IMR-90 (cell line): ENCODE measurements at regions not wholly inside any gene's neighbourhood (a gene's known extent, or its start where the extent isn't known, plus 50 kb on each side); places are given as distances from the start of the nearest gene placed in this dataset.

ENCODE experiments used
- ATAC-seq: fragments of 200-7000 bp; cut with Tn5 transposase; 2 replicates; pipeline ENCODE4 v1.9.1; 2020; ENCODE audit warnings: low read depth, mild to moderate bottlenecking, moderate library complexity
- BruUV-seq: library from RNA; stranded (reverse); fragments of 400-500 nt; replicated peaks from 2 replicates; lab custom pipeline; 2021; lab: Mats Ljungman, UMichigan
- CTCF ChIA-PET: fragments of 300-600 bp; formaldehyde crosslinking; extraction: SDS; loops from one replicate; lab custom pipeline; 2021; ENCODE audit warnings: antibody characterized with exemption; lab: Yijun Ruan, JAX
- POLR2A ChIA-PET: fragments of 300-600 bp; sonication (Branson Sonifier 250); formaldehyde crosslinking; loops from one replicate; lab custom pipeline; 2022; ENCODE audit warnings: antibody characterized with exemption; ENCODE audit not compliant: unreplicated experiment; lab: Charles Lee
- DNase-seq: peaks from one replicate; pipeline ENCODE4 v3.0.0; 2013
- H2AFZ ChIP-seq: replicated peaks from 2 replicates; pipeline ENCODE3; 2013; ENCODE audit warnings: low read length, mild to moderate bottlenecking; ENCODE audit not compliant: poor library complexity
- H2AK5ac ChIP-seq: 2 replicates; pipeline ENCODE4 v1.6.1; 2013; ENCODE audit warnings: low read depth, low read length, inconsistent platforms
- H2AK9ac ChIP-seq: replicated peaks from 2 replicates; pipeline ENCODE3; 2013; ENCODE audit warnings: mild to moderate bottlenecking, low read depth, low read length, moderate library complexity; ENCODE audit not compliant: poor library complexity
- H2BK120ac ChIP-seq: 2 replicates; pipeline ENCODE4 v1.6.1; 2013; ENCODE audit warnings: low read depth, low read length, inconsistent platforms
- H2BK15ac ChIP-seq: 3 replicates; pipeline ENCODE4 v1.6.1; 2013; ENCODE audit warnings: low read depth, low read length, inconsistent platforms
- H2BK20ac ChIP-seq: 2 replicates; pipeline ENCODE4 v1.6.1; 2013; ENCODE audit warnings: low read depth, mild to moderate bottlenecking, inconsistent platforms, low read length, moderate library complexity
- H2BK5ac ChIP-seq: 2 replicates; pipeline ENCODE4 v1.6.1; 2013; ENCODE audit warnings: mild to moderate bottlenecking, low read depth, low read length, inconsistent platforms; ENCODE audit not compliant: poor library complexity, severe bottlenecking
- H3K14ac ChIP-seq: replicated peaks from 2 replicates; pipeline ENCODE4 v1.6.1; 2013; ENCODE audit warnings: low read depth, low read length, inconsistent platforms
- H3K18ac ChIP-seq: 2 replicates; pipeline ENCODE4 v1.6.1; 2013; ENCODE audit warnings: low read depth, low read length, control low read depth
- H3K23ac ChIP-seq: 2 replicates; pipeline ENCODE4 v1.6.1; 2013; ENCODE audit warnings: low read depth, low read length, inconsistent platforms
- H3K27ac ChIP-seq: 2 replicates; pipeline ENCODE4 v1.5.1; 2013; ENCODE audit warnings: mild to moderate bottlenecking, control low read depth, low read length; ENCODE audit not compliant: insufficient read depth
- H3K27me3 ChIP-seq: 2 replicates; pipeline ENCODE4 v1.6.1; 2013; ENCODE audit warnings: low read length; ENCODE audit not compliant: control insufficient read depth, insufficient read depth
- H3K36me3 ChIP-seq: 2 replicates; pipeline ENCODE4 v1.6.1; 2013; ENCODE audit warnings: low read length, mixed read lengths; ENCODE audit not compliant: control insufficient read depth, insufficient read depth
- H3K4ac ChIP-seq: 2 replicates; pipeline ENCODE4 v1.6.1; 2013; ENCODE audit warnings: low read depth, low read length, inconsistent platforms
- H3K4me1 ChIP-seq: 2 replicates; pipeline ENCODE4 v1.6.1; 2013; ENCODE audit warnings: low read length, mixed read lengths; ENCODE audit not compliant: control insufficient read depth, insufficient read depth
- H3K4me2 ChIP-seq: 2 replicates; pipeline ENCODE4 v1.6.1; 2013; ENCODE audit warnings: low read depth, mild to moderate bottlenecking, control low read depth, low read length, moderate library complexity
- H3K4me3 ChIP-seq: 2 replicates; pipeline ENCODE4 v1.5.1; 2013; ENCODE audit warnings: low read depth, mild to moderate bottlenecking, control low read depth, low read length, moderate library complexity; ENCODE audit not compliant: insufficient read depth
- H3K56ac ChIP-seq: 2 replicates; pipeline ENCODE4 v1.6.1; 2013; ENCODE audit warnings: low read length, inconsistent platforms; ENCODE audit not compliant: insufficient read depth; ENCODE audit errors: extremely low read depth
- H3K79me1 ChIP-seq, 2 experiments: 2 replicates each; pipeline ENCODE4 v1.6.1; 2013; ENCODE audit warnings: low read length in 2 of 2, inconsistent platforms in 1 of 2, low read depth in 1 of 2
- H3K9ac ChIP-seq: 2 replicates; pipeline ENCODE4 v1.6.1; 2013; ENCODE audit warnings: low read depth, low read length, control low read depth
- H3K9me1 ChIP-seq: 2 replicates; pipeline ENCODE4 v1.6.1; 2013; ENCODE audit warnings: low read length, inconsistent platforms; ENCODE audit not compliant: insufficient read depth
- H3K9me3 ChIP-seq: 2 replicates; pipeline ENCODE4 v1.6.1; 2013; ENCODE audit warnings: low read length; ENCODE audit not compliant: control insufficient read depth, insufficient read depth
- H4K20me1 ChIP-seq: 2 replicates; pipeline ENCODE4 v1.6.1; 2013; ENCODE audit warnings: low read length, inconsistent platforms; ENCODE audit not compliant: insufficient read depth
- H4K5ac ChIP-seq: 2 replicates; pipeline ENCODE4 v1.6.1; 2013; ENCODE audit warnings: mild to moderate bottlenecking, low read depth, low read length, control low read depth
- H4K8ac ChIP-seq, 2 experiments: 2 replicates each; pipeline ENCODE4 v1.6.1; 2013; ENCODE audit warnings: low read depth in 2 of 2, low read length in 2 of 2, control low read depth in 1 of 2, inconsistent platforms in 1 of 2
- H4K91ac ChIP-seq: 2 replicates; pipeline ENCODE4 v1.6.1; 2013; ENCODE audit warnings: low read depth, low read length, inconsistent platforms; ENCODE audit not compliant: insufficient read depth
- BHLHE40 ChIP-seq: fragments of 150-350 bp; IDR thresholded peaks from 2 replicates; pipeline ENCODE4 v1.6.1; 2016; ENCODE audit warnings: mild to moderate bottlenecking, low read depth, low read length
- CEBPB ChIP-seq: IDR thresholded peaks from 2 replicates; pipeline ENCODE4 v1.6.1; 2012; ENCODE audit warnings: low read depth, low read length, improper control_type of control experiment
- CTCF ChIP-seq: conservative IDR thresholded peaks from 2 replicates; pipeline ENCODE4 v1.5.1; 2012; ENCODE audit warnings: mild to moderate bottlenecking, low read depth, low read length, improper control_type of control experiment
- FOS ChIP-seq: fragments of 150-350 bp; IDR thresholded peaks from 2 replicates; pipeline ENCODE4 v1.6.1; 2016; ENCODE audit warnings: low read depth, low read length
- MAZ ChIP-seq: IDR thresholded peaks from 2 replicates; pipeline ENCODE4 v1.6.1; 2012; ENCODE audit warnings: low read depth, mild to moderate bottlenecking, low read length, improper control_type of control experiment, moderate library complexity, borderline replicate concordance
- RAD21 ChIP-seq: IDR thresholded peaks from 2 replicates; pipeline ENCODE4 v1.6.1; 2012; ENCODE audit warnings: low read length, improper control_type of control experiment
- RFX5 ChIP-seq: IDR thresholded peaks from 2 replicates; pipeline ENCODE4 v1.8.0; 2012; ENCODE audit warnings: low read depth, mild to moderate bottlenecking, low read length, moderate library complexity
- SMC3 ChIP-seq: fragments of 150-350 bp; IDR thresholded peaks from 2 replicates; pipeline ENCODE4 v1.6.1; 2016; ENCODE audit warnings: low read depth, mild to moderate bottlenecking, antibody characterized with exemption, low read length, moderate library complexity
- USF2 ChIP-seq: fragments of 150-350 bp; IDR thresholded peaks from 2 replicates; pipeline ENCODE4 v1.6.1; 2017; ENCODE audit warnings: mild to moderate bottlenecking, antibody characterized with exemption, low read length, low read depth
- WGBS, 2 experiments: methylation state at CpG; one replicate each; pipeline versions ENCODE4 v1.1.5 to v1.1.7; 2013; ENCODE audit warnings: missing lambda C conversion rate in 2 of 2; ENCODE audit not compliant: insufficient read length in 1 of 2; ENCODE audit errors: extremely low coverage in 2 of 2; 5-methylcytosine and 5-hydroxymethylcytosine counted together
- dilution Hi-C: fragments of 300-500 bp; cut with HindIII; formaldehyde crosslinking; loops from one replicate; pipeline ENCODE4 v1.14.3; 2018; ENCODE audit warnings: low sequenced_read_pairs; ENCODE audit not compliant: unreplicated experiment
- in situ Hi-C: fragments of 300-500 bp; cut with MboI; formaldehyde crosslinking; loops from 3 replicates; pipeline ENCODE4 v1.14.3; 2019; ENCODE audit warnings: low sequenced_read_pairs, inconsistent platforms, mixed read lengths
- intact Hi-C: fragments of 100-400 bp; cut with micrococcal nuclease; formaldehyde crosslinking; loops from 2 replicates; pipeline ENCODE4 v1.10.0; 2022

- WGBS, 2 experiments = 20% methylated on average over 1 of the region's 9 CpGs; no CpG with 5 or more reads in 1 of the 2 experiments
- peak overlapping the region in 1 of 2 experiments; percentile 34; a peak in 2 of 4 replicates for H4K8ac ChIP-seq
- H2BK20ac ChIP-seq = peak overlapping the region; percentile 88
- H3K9me3 ChIP-seq = no peaks in the 10 kb centered on the region
- H3K18ac ChIP-seq = peak overlapping the region; percentile 32; the same call in 1 of the 2 replicates
- dilution Hi-C loops = no loop called here
- peak overlapping the region; percentile 87 for H2BK120ac ChIP-seq
- H3K4ac ChIP-seq = peak overlapping the region; percentile 69
- H2AK5ac ChIP-seq = peak overlapping the region; percentile 52
- peaks cover 11% of the 10 kb centered on the region for H3K27me3 ChIP-seq
- H3K56ac ChIP-seq = no peak overlapping the region
- H3K27ac ChIP-seq = no peak overlapping the region
- H3K14ac ChIP-seq = peak overlapping the region; percentile 5; the same call in 1 of the 2 replicates
- DNase-seq (no peak), ATAC-seq (peak; percentile 9)
- no TSS peak for BruUV-seq
- H3K23ac ChIP-seq = no peak overlapping the region
- no peak overlapping the region for H2AFZ ChIP-seq
- no peak overlapping the region for H3K9ac ChIP-seq
- H3K36me3 ChIP-seq = no peaks in the 10 kb centered on the region
- peak overlapping the region; percentile 2; the same call in 1 of the 3 replicates for H2BK15ac ChIP-seq
- peaks cover 18% of the 10 kb centered on the region for H3K9me1 ChIP-seq
- ChIA-PET POLR2A (no interaction called here), CTCF (interaction anchor here (1.7 kb wide), 1 partner anchor 167 kb away, joined by 3 read pairs; no protein-coding TSS in a partner anchor)
- H2AK9ac ChIP-seq = peak overlapping the region; percentile 32
- intact Hi-C loops = loop anchor here (10.0 kb wide), 1 partner anchor 407 kb away; no protein-coding TSS in a partner anchor
- no peaks in the 10 kb centered on the region for H4K20me1 ChIP-seq
- in situ Hi-C loops = loop anchor here (25.0 kb wide), 1 partner anchor 1244 kb away; no protein-coding TSS in a partner anchor
- H3K4me1 ChIP-seq = peaks cover 22% of the 10 kb centered on the region
- no peaks in the 10 kb centered on the region for H3K79me1 ChIP-seq
- H4K5ac ChIP-seq = no peak overlapping the region
- no peak overlapping the region for H3K4me3 ChIP-seq
- H3K4me2 ChIP-seq = no peak overlapping the region
- TF ChIP-seq FOS (no peak), BHLHE40 (no peak), SMC3 (no peak), RFX5 (no peak), CTCF (peak; percentile 33), USF2 (no peak), RAD21 (peak; percentile 13; the same call in 1 of the 2 replicates), CEBPB (no peak), MAZ (no peak)
- H4K91ac ChIP-seq = peak overlapping the region; percentile 18
- no peak overlapping the region for H2BK5ac ChIP-seq
These were observed 280.3 kb downstream of the CDC5L start for GRCh38 chr6:44667668-44668390.
